ENCODE measurements at regions not wholly inside any gene's neighbourhood (a gene's known extent, or its start where the extent isn't known, plus 50 kb on each side); places are given as distances from the start of the nearest gene placed in this dataset.

DNA sequence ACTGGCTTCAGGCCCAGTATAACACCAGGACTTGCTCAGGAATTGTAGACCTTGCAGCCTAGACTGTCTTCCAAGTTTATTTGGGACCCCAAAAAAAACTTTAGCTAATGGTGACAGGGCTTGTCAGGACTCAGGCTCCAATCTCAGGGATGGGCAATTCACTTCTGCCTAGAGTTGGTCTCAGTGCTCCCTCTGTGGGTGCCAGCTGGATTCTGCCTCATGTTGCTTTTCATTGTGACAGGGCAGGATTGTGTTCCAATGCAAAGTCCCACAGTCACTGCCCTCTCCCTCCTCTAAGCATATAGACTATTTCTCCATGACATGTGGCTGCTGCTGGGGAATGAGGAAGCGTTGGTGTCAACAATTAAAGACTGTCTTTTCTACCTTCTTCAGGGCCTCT lies 174.7 kb downstream of the CYLC2 start:
- Mint-ChIP-seq H3K36me3 (ENCODE audit: low read depth) (no peaks in the 10 kb centered on the region), H3K27me3 (ENCODE audit: low read depth) (no peaks in the 10 kb centered on the region), H3K27ac (ENCODE audit: unreplicated experiment) (no peak overlapping the region), H3K9me3 (peaks cover 6% of the 10 kb centered on the region), H3K4me1 (no peaks in the 10 kb centered on the region), H3K4me3 (no peak overlapping the region)
- no peak for DNase-seq (ENCODE audit: low read depth, low spot score)
- TF ChIP-seq, protein P1, sequence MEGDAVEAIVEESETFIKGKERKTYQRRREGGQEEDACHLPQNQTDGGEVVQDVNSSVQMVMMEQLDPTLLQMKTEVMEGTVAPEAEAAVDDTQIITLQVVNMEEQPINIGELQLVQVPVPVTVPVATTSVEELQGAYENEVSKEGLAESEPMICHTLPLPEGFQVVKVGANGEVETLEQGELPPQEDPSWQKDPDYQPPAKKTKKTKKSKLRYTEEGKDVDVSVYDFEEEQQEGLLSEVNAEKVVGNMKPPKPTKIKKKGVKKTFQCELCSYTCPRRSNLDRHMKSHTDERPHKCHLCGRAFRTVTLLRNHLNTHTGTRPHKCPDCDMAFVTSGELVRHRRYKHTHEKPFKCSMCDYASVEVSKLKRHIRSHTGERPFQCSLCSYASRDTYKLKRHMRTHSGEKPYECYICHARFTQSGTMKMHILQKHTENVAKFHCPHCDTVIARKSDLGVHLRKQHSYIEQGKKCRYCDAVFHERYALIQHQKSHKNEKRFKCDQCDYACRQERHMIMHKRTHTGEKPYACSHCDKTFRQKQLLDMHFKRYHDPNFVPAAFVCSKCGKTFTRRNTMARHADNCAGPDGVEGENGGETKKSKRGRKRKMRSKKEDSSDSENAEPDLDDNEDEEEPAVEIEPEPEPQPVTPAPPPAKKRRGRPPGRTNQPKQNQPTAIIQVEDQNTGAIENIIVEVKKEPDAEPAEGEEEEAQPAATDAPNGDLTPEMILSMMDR (conservative IDR thresholded peaks at IDR 0.05) = no peak

DNA sequence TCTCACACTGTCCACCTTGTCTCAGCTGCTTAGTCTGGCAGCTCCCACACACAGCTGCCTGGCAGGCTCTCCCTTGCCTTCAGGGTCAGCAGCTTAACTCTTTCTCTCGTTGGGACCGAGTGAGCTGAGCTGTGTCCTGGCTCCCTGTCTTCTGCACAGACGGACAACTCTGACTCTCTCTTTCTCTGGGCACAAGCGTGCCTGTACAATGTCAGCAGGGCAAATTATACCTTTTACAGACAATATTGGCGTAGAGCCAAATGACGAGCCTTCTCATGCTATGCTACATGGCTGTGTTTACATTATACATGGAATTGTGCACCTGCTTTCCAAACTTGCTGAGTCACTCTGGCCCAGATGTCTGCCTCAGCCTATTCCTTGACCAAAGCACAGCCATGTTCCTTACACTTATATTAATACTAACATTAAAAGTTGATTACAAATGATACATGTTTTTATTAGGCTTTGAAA lies 188.6 kb downstream of the CYLC2 start:
- Mint-ChIP-seq H3K27ac (ENCODE audit: unreplicated experiment) (peak overlapping the region; percentile 69), H3K27me3 (ENCODE audit: low read depth) (no peaks in the 10 kb centered on the region), H3K36me3 (ENCODE audit: low read depth) (no peaks in the 10 kb centered on the region), H3K4me1 (no peaks in the 10 kb centered on the region), H3K9me3 (no peaks in the 10 kb centered on the region), H3K4me3 (no peak overlapping the region)
- TF ChIP-seq, protein P1 (conservative IDR thresholded peaks at IDR 0.05) = no peak
- no peak for DNase-seq (ENCODE audit: low read depth, low spot score)

DNA sequence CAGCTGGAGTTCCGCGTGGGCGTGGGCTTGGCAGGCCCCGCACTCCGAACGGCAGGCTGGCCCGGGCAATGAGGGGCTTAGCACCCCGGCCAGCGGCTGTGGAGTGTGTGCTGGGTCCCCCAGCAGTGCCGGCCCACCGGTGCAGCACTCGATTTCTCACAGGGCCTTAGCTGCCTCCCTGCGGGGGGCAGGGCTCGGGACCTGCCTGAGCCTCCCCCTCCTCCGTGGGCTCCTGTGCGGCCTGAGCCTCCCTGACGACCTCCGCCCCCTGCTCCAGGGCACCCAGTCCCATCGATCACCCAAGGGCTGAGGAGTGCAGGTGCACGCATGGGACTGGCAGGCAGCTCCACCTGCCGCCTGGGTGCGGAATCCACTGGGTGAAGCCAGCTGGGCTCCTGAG lies 191.8 kb downstream of the CYLC2 start:
- Mint-ChIP-seq H3K4me1 (no peaks in the 10 kb centered on the region), H3K27me3 (ENCODE audit: low read depth) (no peaks in the 10 kb centered on the region), H3K4me3 (no peak overlapping the region), H3K36me3 (ENCODE audit: low read depth) (no peaks in the 10 kb centered on the region), H3K27ac (ENCODE audit: unreplicated experiment) (no peak overlapping the region), H3K9me3 (no peaks in the 10 kb centered on the region)
- TF ChIP-seq, protein P1 (conservative IDR thresholded peaks at IDR 0.05) = no peak
- no peak for DNase-seq (ENCODE audit: low read depth, low spot score)

DNA sequence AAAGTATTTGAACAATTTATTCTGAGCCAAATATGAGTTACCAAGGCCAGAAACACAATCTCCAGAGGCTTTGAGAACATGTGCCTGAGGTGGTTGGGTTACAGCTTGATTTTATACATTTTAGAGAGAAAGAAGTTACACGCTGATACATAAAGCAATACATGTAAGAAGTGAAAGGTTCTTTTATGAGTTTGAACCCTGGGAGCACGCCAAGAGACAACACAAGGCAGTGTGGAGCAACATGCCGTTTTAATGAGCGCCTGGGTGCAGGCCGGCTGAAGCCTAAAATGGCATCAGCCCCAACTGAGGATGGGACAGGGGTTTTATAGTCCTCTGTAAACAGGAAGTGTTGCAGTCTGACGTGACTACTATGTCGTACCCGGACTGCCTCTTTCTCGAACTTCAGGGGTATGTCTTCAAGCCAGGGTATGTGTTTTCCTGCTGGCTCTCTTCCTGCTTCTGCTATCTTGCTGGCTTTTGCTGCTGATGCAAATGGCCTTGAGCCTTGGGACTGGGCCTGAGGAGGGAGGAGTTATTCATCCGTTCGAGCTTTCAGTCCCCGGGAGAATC lies 193.7 kb downstream of the CYLC2 start:
- DNase-seq (ENCODE audit: low read depth, low spot score) = no peak
- H3K27ac Mint-ChIP-seq (ENCODE audit: unreplicated experiment) = no peak overlapping the region
- H3K4me3 Mint-ChIP-seq = no peak overlapping the region
- TF ChIP-seq, protein P1 (conservative IDR thresholded peaks at IDR 0.05) = no peak
- no peaks in the 10 kb centered on the region for H3K27me3 Mint-ChIP-seq (ENCODE audit: low read depth)
- H3K9me3 Mint-ChIP-seq = no peaks in the 10 kb centered on the region
- no peaks in the 10 kb centered on the region for H3K36me3 Mint-ChIP-seq (ENCODE audit: low read depth)
- H3K4me1 Mint-ChIP-seq = no peaks in the 10 kb centered on the region

DNA sequence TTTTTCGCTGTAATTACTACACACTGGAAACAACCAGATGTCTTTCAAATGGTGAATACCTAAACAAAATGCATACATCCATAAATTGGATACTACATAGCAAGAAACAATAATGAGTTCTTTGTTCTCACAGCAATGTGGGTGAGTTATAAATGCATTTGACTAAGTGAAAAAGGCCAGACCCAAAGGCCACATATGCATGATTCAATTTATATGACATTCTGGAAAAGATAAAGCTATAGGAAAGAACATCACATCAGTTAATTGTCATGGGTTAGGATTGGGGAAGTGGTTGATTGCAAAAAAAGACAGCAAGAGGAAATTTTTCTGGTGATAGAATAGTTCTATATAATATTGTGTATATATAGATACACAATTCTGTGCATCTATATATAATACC lies 198.9 kb downstream of the CYLC2 start:
- H3K4me1 Mint-ChIP-seq = no peaks in the 10 kb centered on the region
- no peak overlapping the region for H3K4me3 Mint-ChIP-seq
- no peak for DNase-seq (ENCODE audit: low read depth, low spot score)
- H3K9me3 Mint-ChIP-seq = no peaks in the 10 kb centered on the region
- TF ChIP-seq, protein P1 (conservative IDR thresholded peaks at IDR 0.05) = no peak
- no peaks in the 10 kb centered on the region for H3K36me3 Mint-ChIP-seq (ENCODE audit: low read depth)
- no peaks in the 10 kb centered on the region for H3K27me3 Mint-ChIP-seq (ENCODE audit: low read depth)
- H3K27ac Mint-ChIP-seq (ENCODE audit: unreplicated experiment) = no peak overlapping the region
